ENCODE measurements at regions not wholly inside any gene's neighbourhood (a gene's known extent, or its start where the extent isn't known, plus 50 kb on each side); places are given as distances from the start of the nearest gene placed in this dataset.

GRCh38 chr17:45688820-45689219, 95.3 kb upstream of the CRHR1 start:
- TF ChIP-seq CTCF (conservative IDR thresholded peaks at IDR 0.05; ENCODE audit: low read length) (no peak), EZH2phosphoT487 (IDR thresholded peaks at IDR 0.05; ENCODE audit: borderline replicate concordance) (no peak)

Measured in Loucy (cell line).